ENCODE measurements at regions not wholly inside any gene's neighbourhood (a gene's known extent, or its start where the extent isn't known, plus 50 kb on each side); places are given as distances from the start of the nearest gene placed in this dataset.

- Mint-ChIP-seq H3K27ac (no peak overlapping the region), H3K4me3 (peak overlapping the region; percentile 88)
- no peak overlapping the region for H3K9ac ChIP-seq (ENCODE audit: extremely low read depth, low read length, poor library complexity, severe bottlenecking)
Measured at GRCh38 chr6:56841751-56842150, 113.2 kb upstream of the BEND6 start.

GRCh38 chr6:56841381-56841749, 113.5 kb upstream of the BEND6 start:
- H3K36me3 ChIP-seq (ENCODE audit: control insufficient read depth, insufficient read depth, low read length) = no peaks in the 10 kb centered on the region
- no peaks in the 10 kb centered on the region for H3K36me3 Mint-ChIP-seq (ENCODE audit: low read depth)
- peaks cover 46% of the 10 kb centered on the region for H3K4me1 Mint-ChIP-seq
- H3K9me3 ChIP-seq (ENCODE audit: control insufficient read depth, low read length) = no peaks in the 10 kb centered on the region
- TF ChIP-seq CTCF (conservative IDR thresholded peaks at IDR 0.05) = no peak
- 40 to 42% methylated on average over 1 to 3 of the region's 3 CpGs for WGBS, 2 experiments (ENCODE audit: insufficient coverage in 1 of 2, insufficient read length in 1 of 2)
- H3K9ac ChIP-seq (ENCODE audit: extremely low read depth, low read length, poor library complexity, severe bottlenecking) = no peak overlapping the region
- H3K27me3 ChIP-seq (ENCODE audit: control insufficient read depth, insufficient read depth, low read length, poor library complexity, severe bottlenecking) = no peaks in the 10 kb centered on the region
- H3K27me3 Mint-ChIP-seq (ENCODE audit: insufficient read depth) = no peaks in the 10 kb centered on the region
- peak overlapping the region; percentile 91 for H3K4me3 ChIP-seq (ENCODE audit: low read length)
- DNase-seq = no peak
- peaks cover 7% of the 10 kb centered on the region for H3K4me1 ChIP-seq (ENCODE audit: control insufficient read depth, insufficient read depth, low read length)
- no peak overlapping the region for H3K27ac Mint-ChIP-seq
- H3K27ac ChIP-seq (ENCODE audit: low read depth, low read length) = no peak overlapping the region
- H3K9me3 Mint-ChIP-seq = no peaks in the 10 kb centered on the region
- peak overlapping the region; percentile 88 for H3K4me3 Mint-ChIP-seq

More at GRCh38 chr6:56841751-56842150, 113.2 kb upstream of the BEND6 start:
- Histone ChIP-seq H3K36me3 (ENCODE audit: control insufficient read depth, insufficient read depth, low read length) (no peaks in the 10 kb centered on the region), H3K4me3 (ENCODE audit: low read length) (peak overlapping the region; percentile 91), H3K9me3 (ENCODE audit: control insufficient read depth, low read length) (no peaks in the 10 kb centered on the region), H3K27me3 (ENCODE audit: control insufficient read depth, insufficient read depth, low read length, poor library complexity, severe bottlenecking) (no peaks in the 10 kb centered on the region), H3K27ac (ENCODE audit: low read depth, low read length) (no peak overlapping the region), H3K4me1 (ENCODE audit: control insufficient read depth, insufficient read depth, low read length) (peaks cover 7% of the 10 kb centered on the region)
- TF ChIP-seq CTCF (conservative IDR thresholded peaks at IDR 0.05) = no peak
- no peak for DNase-seq
- peaks cover 46% of the 10 kb centered on the region for H3K4me1 Mint-ChIP-seq
- no peaks in the 10 kb centered on the region for H3K27me3 Mint-ChIP-seq (ENCODE audit: insufficient read depth)
- no peaks in the 10 kb centered on the region for H3K36me3 Mint-ChIP-seq (ENCODE audit: low read depth)
- WGBS, 2 experiments (ENCODE audit: insufficient coverage in 1 of 2, insufficient read length in 1 of 2) = 40% methylated on average over 1 of the region's 1 CpG; no CpG with 5 or more reads in 1 of the 2 experiments
- no peaks in the 10 kb centered on the region for H3K9me3 Mint-ChIP-seq

- Histone ChIP-seq H3K4me1 (ENCODE audit: control insufficient read depth, insufficient read depth, low read length) (peaks cover 1% of the 10 kb centered on the region), H3K9ac (ENCODE audit: extremely low read depth, low read length, poor library complexity, severe bottlenecking) (no peak overlapping the region), H3K36me3 (ENCODE audit: control insufficient read depth, insufficient read depth, low read length) (no peaks in the 10 kb centered on the region), H3K27ac (ENCODE audit: low read depth, low read length) (no peak overlapping the region), H3K4me3 (ENCODE audit: low read length) (peak overlapping the region; percentile 91), H3K9me3 (ENCODE audit: control insufficient read depth, low read length) (no peaks in the 10 kb centered on the region), H3K27me3 (ENCODE audit: control insufficient read depth, insufficient read depth, low read length, poor library complexity, severe bottlenecking) (no peaks in the 10 kb centered on the region)
- H3K36me3 Mint-ChIP-seq (ENCODE audit: low read depth) = no peaks in the 10 kb centered on the region
- H3K27me3 Mint-ChIP-seq (ENCODE audit: insufficient read depth) = no peaks in the 10 kb centered on the region
- no peak for DNase-seq
- WGBS, 2 experiments (ENCODE audit: insufficient coverage in 1 of 2, insufficient read length in 1 of 2) = 60 to 70% methylated on average over 6 of the region's 6 CpGs
- peak overlapping the region; percentile 2 for H3K4me3 Mint-ChIP-seq
- H3K9me3 Mint-ChIP-seq = no peaks in the 10 kb centered on the region
- H3K4me1 Mint-ChIP-seq = peaks cover 46% of the 10 kb centered on the region
- H3K27ac Mint-ChIP-seq = no peak overlapping the region
- no peak for TF ChIP-seq CTCF (conservative IDR thresholded peaks at IDR 0.05)
Measured at GRCh38 chr6:56840467-56841380, 114.2 kb upstream of the BEND6 start.
